Muscle of leg (tissue), 3 donors: ENCODE measurements at regions not wholly inside any gene's neighbourhood (a gene's known extent, or its start where the extent isn't known, plus 50 kb on each side); places are given as distances from the start of the nearest gene placed in this dataset.

Source experiments
- DNase-seq: peaks from one replicate; pipeline ENCODE4 v3.0.0; 2013
- H3K27ac ChIP-seq: one replicate; pipeline ENCODE4 v1.5.1; 2013; ENCODE audit warnings: mild to moderate bottlenecking, low read length, control low read depth
- H3K27me3 ChIP-seq: one replicate; pipeline ENCODE4 v1.6.1; 2013; ENCODE audit warnings: low read length; ENCODE audit not compliant: control insufficient read depth, insufficient read depth
- H3K36me3 ChIP-seq: one replicate; pipeline ENCODE4 v1.6.1; 2013; ENCODE audit warnings: low read length; ENCODE audit not compliant: control insufficient read depth, insufficient read depth
- H3K4me1 ChIP-seq: one replicate; pipeline ENCODE4 v1.6.1; 2013; ENCODE audit warnings: low read length; ENCODE audit not compliant: control insufficient read depth, insufficient read depth
- H3K4me3 ChIP-seq: one replicate; pipeline ENCODE4 v1.5.1; 2013; ENCODE audit warnings: low read length, control low read depth
- H3K9me3 ChIP-seq: replicated peaks from 2 replicates; pipeline ENCODE4 v1.6.1; 2013; ENCODE audit warnings: low read depth, low read length; ENCODE audit not compliant: control insufficient read depth
- WGBS: methylation state at CpG from one replicate; pipeline ENCODE4 v1.1.5; 2013; ENCODE audit warnings: missing lambda C conversion rate; ENCODE audit not compliant: insufficient coverage; 5-methylcytosine and 5-hydroxymethylcytosine counted together

- no peak for DNase-seq
- Histone ChIP-seq H3K4me1 (no peaks in the 10 kb centered on the region), H3K36me3 (no peaks in the 10 kb centered on the region), H3K27ac (no peak overlapping the region), H3K27me3 (no peaks in the 10 kb centered on the region), H3K4me3 (no peak overlapping the region), H3K9me3 (no peaks in the 10 kb centered on the region)
- no CpG with 5 or more reads among the region's 1 CpG for WGBS
These were observed 263.9 kb downstream of the UQCRFS1 start for GRCh38 chr19:28949027-28949426.

- no peaks in the 10 kb centered on the region for H3K4me1 ChIP-seq
- H3K27ac ChIP-seq: no peak overlapping the region
- no peaks in the 10 kb centered on the region for H3K36me3 ChIP-seq
- no CpG with 5 or more reads among the region's 5 CpGs for WGBS
- no peak for DNase-seq
- H3K4me3 ChIP-seq: no peak overlapping the region
- no peaks in the 10 kb centered on the region for H3K9me3 ChIP-seq
- H3K27me3 ChIP-seq: no peaks in the 10 kb centered on the region
These were observed 264.4 kb downstream of the UQCRFS1 start for GRCh38 chr19:28948566-28948965.

- DNase-seq: no peak
These were observed 264.9 kb downstream of the UQCRFS1 start for GRCh38 chr19:28948026-28948425.

GRCh38 chr19:28943651-28944050 is 269.3 kb downstream of the UQCRFS1 start:
- Histone ChIP-seq H3K27me3 (no peaks in the 10 kb centered on the region), H3K4me1 (no peaks in the 10 kb centered on the region), H3K4me3 (no peak overlapping the region), H3K27ac (no peak overlapping the region), H3K9me3 (no peaks in the 10 kb centered on the region), H3K36me3 (no peaks in the 10 kb centered on the region)
- no peak for DNase-seq
- 82% methylated on average over 5 of the region's 8 CpGs for WGBS

More at GRCh38 chr19:28948026-28948425, 264.9 kb downstream of the UQCRFS1 start:
- 17% methylated on average over 6 of the region's 13 CpGs for WGBS
- no peaks in the 10 kb centered on the region for H3K4me1 ChIP-seq
- H3K9me3 ChIP-seq: no peaks in the 10 kb centered on the region
- H3K4me3 ChIP-seq: no peak overlapping the region
- no peak overlapping the region for H3K27ac ChIP-seq
- no peaks in the 10 kb centered on the region for H3K27me3 ChIP-seq
- H3K36me3 ChIP-seq: no peaks in the 10 kb centered on the region

- 100% methylated on average over 1 of the region's 11 CpGs for WGBS
- no peaks in the 10 kb centered on the region for H3K9me3 ChIP-seq
- H3K4me3 ChIP-seq: no peak overlapping the region
- no peak for DNase-seq
- H3K27me3 ChIP-seq: no peaks in the 10 kb centered on the region
- H3K27ac ChIP-seq: no peak overlapping the region
- H3K4me1 ChIP-seq: no peaks in the 10 kb centered on the region
- no peaks in the 10 kb centered on the region for H3K36me3 ChIP-seq
These were observed 271.1 kb downstream of the UQCRFS1 start for GRCh38 chr19:28941833-28942232.

- 13% methylated on average over 3 of the region's 7 CpGs for WGBS
- peak; percentile 19 for DNase-seq
- H3K27me3 ChIP-seq: no peaks in the 10 kb centered on the region
- no peaks in the 10 kb centered on the region for H3K36me3 ChIP-seq
- no peaks in the 10 kb centered on the region for H3K9me3 ChIP-seq
- H3K27ac ChIP-seq: no peak overlapping the region
- no peaks in the 10 kb centered on the region for H3K4me1 ChIP-seq
- H3K4me3 ChIP-seq: no peak overlapping the region
These were observed 272.0 kb downstream of the UQCRFS1 start for GRCh38 chr19:28940751-28941500.

- no peak for DNase-seq
- Histone ChIP-seq H3K4me1 (no peaks in the 10 kb centered on the region), H3K36me3 (no peaks in the 10 kb centered on the region), H3K27ac (no peak overlapping the region), H3K4me3 (no peak overlapping the region), H3K9me3 (no peaks in the 10 kb centered on the region), H3K27me3 (no peaks in the 10 kb centered on the region)
These were observed 273.7 kb downstream of the UQCRFS1 start for GRCh38 chr19:28939236-28939635.

GRCh38 chr19:28936001-28936400 is 276.9 kb downstream of the UQCRFS1 start:
- H3K27me3 ChIP-seq: no peaks in the 10 kb centered on the region
- WGBS: no CpG with 5 or more reads among the region's 1 CpG
- peak; percentile 18 for DNase-seq
- no peak overlapping the region for H3K4me3 ChIP-seq
- H3K36me3 ChIP-seq: no peaks in the 10 kb centered on the region
- no peaks in the 10 kb centered on the region for H3K9me3 ChIP-seq
- H3K4me1 ChIP-seq: no peaks in the 10 kb centered on the region
- H3K27ac ChIP-seq: no peak overlapping the region

- Histone ChIP-seq H3K4me1 (no peaks in the 10 kb centered on the region), H3K27ac (no peak overlapping the region), H3K9me3 (no peaks in the 10 kb centered on the region), H3K27me3 (no peaks in the 10 kb centered on the region), H3K36me3 (no peaks in the 10 kb centered on the region), H3K4me3 (no peak overlapping the region)
- no peak for DNase-seq
These were observed 278.3 kb downstream of the UQCRFS1 start for GRCh38 chr19:28934631-28935030.

GRCh38 chr19:28933039-28933438 is 279.9 kb downstream of the UQCRFS1 start:
- H3K4me3 ChIP-seq: no peak overlapping the region
- no peaks in the 10 kb centered on the region for H3K27me3 ChIP-seq
- no peak for DNase-seq
- WGBS: 100% methylated on average over 1 of the region's 4 CpGs
- H3K27ac ChIP-seq: no peak overlapping the region
- no peaks in the 10 kb centered on the region for H3K4me1 ChIP-seq
- H3K9me3 ChIP-seq: no peaks in the 10 kb centered on the region
- H3K36me3 ChIP-seq: no peaks in the 10 kb centered on the region

GRCh38 chr19:28932446-28932845 is 280.5 kb downstream of the UQCRFS1 start:
- no peaks in the 10 kb centered on the region for H3K36me3 ChIP-seq
- H3K27ac ChIP-seq: no peak overlapping the region
- 33% methylated on average over 1 of the region's 3 CpGs for whole genome bisulfite sequencing
- H3K4me3 ChIP-seq: no peak overlapping the region
- H3K4me1 ChIP-seq: no peaks in the 10 kb centered on the region
- no peaks in the 10 kb centered on the region for H3K9me3 ChIP-seq
- no peaks in the 10 kb centered on the region for H3K27me3 ChIP-seq
- DNase-seq: no peak
